ENCODE measurements at regions not wholly inside any gene's neighbourhood (a gene's known extent, or its start where the extent isn't known, plus 50 kb on each side); places are given as distances from the start of the nearest gene placed in this dataset.

- DNase-seq (ENCODE audit: low read depth in 1 of 2, low spot score in 1 of 2): peak in 1 of 2 experiments; percentile 16
- TF ChIP-seq JUND (IDR thresholded peaks at IDR 0.05; ENCODE audit: low read depth): no peak
- in situ Hi-C loops (cut with HindIII; ENCODE audit: low pct_unique_long_range_greater_than_20kb, low sequenced_read_pairs): no loop called here
Observed at GRCh38 chr1:218683242-218683641, 338.1 kb downstream of the TGFB2 start.

DNA sequence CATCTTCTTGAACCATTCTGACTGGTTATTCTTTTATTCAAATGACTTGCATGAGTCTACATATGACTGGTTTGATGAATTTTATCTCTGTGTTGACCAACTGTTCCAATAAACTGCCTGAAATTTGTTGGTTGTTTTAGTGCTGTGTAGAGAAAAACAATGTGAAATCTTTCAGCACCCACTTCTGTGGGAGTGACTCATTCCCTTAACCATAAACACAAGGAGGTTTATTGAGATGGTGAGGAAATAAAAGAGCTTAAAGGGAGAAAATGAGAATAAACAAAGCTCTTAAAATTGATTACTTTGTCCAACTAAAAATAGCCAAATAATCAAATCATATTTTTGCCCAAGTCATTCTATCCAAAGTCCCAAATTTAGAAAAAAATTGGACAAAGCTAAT, 341.1 kb downstream of the TGFB2 start:
- in situ Hi-C loops (cut with HindIII; ENCODE audit: low pct_unique_long_range_greater_than_20kb, low sequenced_read_pairs): no loop called here

GRCh38 chr1:218686761-218687160, 341.6 kb downstream of the TGFB2 start:
- no peak for DNase-seq (ENCODE audit: low read depth in 1 of 2, low spot score in 1 of 2)
- in situ Hi-C loops (cut with HindIII; ENCODE audit: low pct_unique_long_range_greater_than_20kb, low sequenced_read_pairs): no loop called here
- no peak for TF ChIP-seq JUND (IDR thresholded peaks at IDR 0.05; ENCODE audit: low read depth)

More for the DNA sequence above, 341.1 kb downstream of the TGFB2 start:
- no peak for DNase-seq (ENCODE audit: low read depth in 1 of 2, low spot score in 1 of 2)
- TF ChIP-seq JUND (IDR thresholded peaks at IDR 0.05; ENCODE audit: low read depth): no peak

GRCh38 chr1:218692808-218693207, 347.7 kb downstream of the TGFB2 start:
- no peak for DNase-seq (ENCODE audit: low read depth in 1 of 2, low spot score in 1 of 2)
- TF ChIP-seq JUND (IDR thresholded peaks at IDR 0.05; ENCODE audit: low read depth): no peak
- in situ Hi-C loops (cut with HindIII; ENCODE audit: low pct_unique_long_range_greater_than_20kb, low sequenced_read_pairs): no loop called here

- no peak for TF ChIP-seq JUND (IDR thresholded peaks at IDR 0.05; ENCODE audit: low read depth)
- no peak for DNase-seq (ENCODE audit: low read depth in 1 of 2, low spot score in 1 of 2)
- in situ Hi-C loops (cut with HindIII; ENCODE audit: low pct_unique_long_range_greater_than_20kb, low sequenced_read_pairs): no loop called here
Observed at GRCh38 chr1:218693599-218693998, 348.5 kb downstream of the TGFB2 start.

DNA sequence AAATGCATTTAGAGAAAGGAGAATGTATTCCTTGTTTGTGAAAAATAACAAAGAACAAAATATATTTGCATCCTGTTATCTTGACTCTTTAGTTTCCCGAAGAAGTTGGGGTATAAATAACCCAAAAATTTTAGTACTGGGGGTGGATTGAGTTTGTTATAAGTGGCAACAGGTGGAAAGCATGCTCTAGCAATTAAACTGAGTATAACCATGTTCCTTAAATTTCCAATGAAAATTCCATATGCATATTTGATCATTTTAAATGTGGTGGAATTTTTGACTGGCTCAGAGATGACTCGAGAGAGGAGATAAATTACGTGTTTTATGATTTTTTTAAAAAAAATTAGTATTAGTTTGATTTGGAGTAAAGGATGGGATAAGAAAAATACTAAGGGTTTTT, 348.9 kb downstream of the TGFB2 start:
- in situ Hi-C loops (cut with HindIII; ENCODE audit: low pct_unique_long_range_greater_than_20kb, low sequenced_read_pairs): no loop called here
- no peak for DNase-seq (ENCODE audit: low read depth in 1 of 2, low spot score in 1 of 2)
- TF ChIP-seq JUND (IDR thresholded peaks at IDR 0.05; ENCODE audit: low read depth): no peak

DNA sequence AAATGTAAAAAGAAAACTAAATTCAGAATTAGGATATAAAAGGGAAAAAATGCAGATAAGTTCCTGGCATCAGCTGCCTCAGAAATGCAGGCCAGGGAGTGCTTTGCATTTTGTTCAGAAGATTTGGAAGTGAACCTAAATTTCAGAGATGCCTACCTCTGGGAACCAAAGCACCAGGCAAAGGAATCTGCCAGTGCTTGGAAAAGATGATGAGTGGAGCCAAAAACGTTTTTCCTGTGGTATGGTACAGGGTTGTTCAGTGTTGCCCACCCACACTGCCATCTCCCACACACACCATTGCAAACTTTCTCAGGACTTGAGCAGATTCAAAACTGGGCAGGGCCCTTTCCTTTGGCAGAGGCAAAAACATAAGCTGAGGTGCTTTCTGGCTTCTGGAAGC, 349.5 kb downstream of the TGFB2 start:
- in situ Hi-C loops (cut with HindIII; ENCODE audit: low pct_unique_long_range_greater_than_20kb, low sequenced_read_pairs): no loop called here
- DNase-seq (ENCODE audit: low read depth in 1 of 2, low spot score in 1 of 2): no peak
- no peak for TF ChIP-seq JUND (IDR thresholded peaks at IDR 0.05; ENCODE audit: low read depth)

- in situ Hi-C loops (cut with HindIII; ENCODE audit: low pct_unique_long_range_greater_than_20kb, low sequenced_read_pairs): no loop called here
- DNase-seq (ENCODE audit: low read depth in 1 of 2, low spot score in 1 of 2): no peak
- TF ChIP-seq JUND (IDR thresholded peaks at IDR 0.05; ENCODE audit: low read depth): no peak
Observed at GRCh38 chr1:218695525-218695924, 350.4 kb downstream of the TGFB2 start.

GRCh38 chr1:218698141-218698540, 353.0 kb downstream of the TGFB2 start:
- in situ Hi-C loops (cut with HindIII; ENCODE audit: low pct_unique_long_range_greater_than_20kb, low sequenced_read_pairs): no loop called here
- DNase-seq (ENCODE audit: low read depth in 1 of 2, low spot score in 1 of 2): no peak
- TF ChIP-seq JUND (IDR thresholded peaks at IDR 0.05; ENCODE audit: low read depth): no peak

DNA sequence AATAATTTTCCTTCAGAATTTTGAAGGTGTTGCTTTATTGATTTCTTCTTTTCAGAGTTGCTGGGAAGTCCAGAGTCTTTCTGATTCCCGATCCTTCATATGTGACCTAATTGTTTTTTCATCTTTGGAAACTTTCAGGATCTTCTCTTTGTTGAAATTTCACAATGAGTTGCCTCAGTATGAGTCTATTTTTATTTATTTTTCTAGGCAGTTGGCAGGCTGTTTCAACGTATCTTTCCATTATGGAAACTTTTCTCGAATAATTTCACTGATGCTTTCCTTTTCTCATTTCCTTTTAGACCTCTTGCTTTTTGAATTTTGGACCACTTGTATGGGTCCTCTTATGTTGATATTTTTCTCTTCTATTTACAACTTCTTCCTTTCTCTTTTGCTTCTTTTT, 354.3 kb downstream of the TGFB2 start:
- no peak for DNase-seq (ENCODE audit: low read depth in 1 of 2, low spot score in 1 of 2)
- in situ Hi-C loops (cut with HindIII; ENCODE audit: low pct_unique_long_range_greater_than_20kb, low sequenced_read_pairs): no loop called here
- no peak for TF ChIP-seq JUND (IDR thresholded peaks at IDR 0.05; ENCODE audit: low read depth)

GRCh38 chr1:218699865-218700264, 354.7 kb downstream of the TGFB2 start:
- TF ChIP-seq JUND (IDR thresholded peaks at IDR 0.05; ENCODE audit: low read depth): no peak
- in situ Hi-C loops (cut with HindIII; ENCODE audit: low pct_unique_long_range_greater_than_20kb, low sequenced_read_pairs): no loop called here
- no peak for DNase-seq (ENCODE audit: low read depth in 1 of 2, low spot score in 1 of 2)

DNA sequence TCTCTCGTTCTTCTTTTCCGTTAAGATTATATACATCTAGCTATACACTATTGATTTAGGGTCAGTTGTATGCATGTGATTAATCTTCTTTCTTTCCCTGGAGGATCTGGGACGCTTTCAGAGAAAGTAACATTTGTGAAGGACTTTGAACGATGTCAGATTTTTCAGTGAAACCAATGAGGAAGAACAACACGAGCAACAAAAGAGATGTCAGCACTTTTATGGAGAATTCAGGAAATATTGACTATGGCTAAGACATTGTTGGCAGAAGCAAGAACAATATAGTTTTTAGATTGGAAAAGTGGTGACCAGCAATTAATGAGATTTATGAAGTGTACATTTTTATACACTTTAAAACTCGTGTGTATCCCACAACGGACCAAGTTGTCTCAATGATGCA, 355.5 kb downstream of the TGFB2 start:
- DNase-seq (ENCODE audit: low read depth in 1 of 2, low spot score in 1 of 2): no peak
- no peak for TF ChIP-seq JUND (IDR thresholded peaks at IDR 0.05; ENCODE audit: low read depth)
- in situ Hi-C loops (cut with HindIII; ENCODE audit: low pct_unique_long_range_greater_than_20kb, low sequenced_read_pairs): no loop called here

- TF ChIP-seq JUND (IDR thresholded peaks at IDR 0.05; ENCODE audit: low read depth): no peak
- in situ Hi-C loops (cut with HindIII; ENCODE audit: low pct_unique_long_range_greater_than_20kb, low sequenced_read_pairs): no loop called here
- DNase-seq (ENCODE audit: low read depth in 1 of 2, low spot score in 1 of 2): no peak
Observed at GRCh38 chr1:218701131-218701530, 356.0 kb downstream of the TGFB2 start.

- no peak for DNase-seq (ENCODE audit: low read depth in 1 of 2, low spot score in 1 of 2)
- in situ Hi-C loops (cut with HindIII; ENCODE audit: low pct_unique_long_range_greater_than_20kb, low sequenced_read_pairs): no loop called here
- no peak for TF ChIP-seq JUND (IDR thresholded peaks at IDR 0.05; ENCODE audit: low read depth)
Observed at GRCh38 chr1:218702775-218703174, 357.6 kb downstream of the TGFB2 start.
